ENCODE measurements at regions not wholly inside any gene's neighbourhood (a gene's known extent, or its start where the extent isn't known, plus 50 kb on each side); places are given as distances from the start of the nearest gene placed in this dataset.

- no peak overlapping the region for H3K27ac ChIP-seq
- TF ChIP-seq ZFX (IDR thresholded peaks at IDR 0.05) (no peak), CTCF (conservative IDR thresholded peaks at IDR 0.05) (no peak)
These were observed 65.3 kb upstream of the C1QTNF7 start for GRCh38 chr4:15362541-15362940.

GRCh38 chr4:15364183-15364582, 63.6 kb upstream of the C1QTNF7 start:
- H3K27ac ChIP-seq, result no peak overlapping the region
- no peak for TF ChIP-seq CTCF (conservative IDR thresholded peaks at IDR 0.05)
- TF ChIP-seq ZFX (IDR thresholded peaks at IDR 0.05), result no peak

GRCh38 chr4:15365641-15366040, 62.2 kb upstream of the C1QTNF7 start:
- H3K27ac ChIP-seq, result no peak overlapping the region
- TF ChIP-seq ZFX (IDR thresholded peaks at IDR 0.05), result no peak
- no peak for TF ChIP-seq CTCF (conservative IDR thresholded peaks at IDR 0.05)

GRCh38 chr4:15366721-15367120, 61.1 kb upstream of the C1QTNF7 start:
- no peak for TF ChIP-seq CTCF (conservative IDR thresholded peaks at IDR 0.05)
- TF ChIP-seq ZFX (IDR thresholded peaks at IDR 0.05), result no peak
- H3K27ac ChIP-seq, result no peak overlapping the region

GRCh38 chr4:15368856-15369255, 59.0 kb upstream of the C1QTNF7 start:
- TF ChIP-seq ZFX (IDR thresholded peaks at IDR 0.05) (no peak), CTCF (conservative IDR thresholded peaks at IDR 0.05) (no peak)
- no peak overlapping the region for H3K27ac ChIP-seq

- TF ChIP-seq ZFX (IDR thresholded peaks at IDR 0.05) (no peak), CTCF (conservative IDR thresholded peaks at IDR 0.05) (no peak)
- H3K27ac ChIP-seq, result no peak overlapping the region
These were observed 57.5 kb upstream of the C1QTNF7 start for GRCh38 chr4:15370296-15370695.

GRCh38 chr4:15373363-15373762, 54.5 kb upstream of the C1QTNF7 start:
- no peak overlapping the region for H3K27ac ChIP-seq
- TF ChIP-seq ZFX (IDR thresholded peaks at IDR 0.05) (no peak), CTCF (conservative IDR thresholded peaks at IDR 0.05) (no peak)

Data from C4-2B (cell line).